B cell (primary cell): ENCODE measurements at regions not wholly inside any gene's neighbourhood (a gene's known extent, or its start where the extent isn't known, plus 50 kb on each side); places are given as distances from the start of the nearest gene placed in this dataset.
"Not testable (repeated sequence)": the region's sequence is repeated elsewhere in the genome, so short reads cannot be mapped to it uniquely, and the experiment has no call there.

Experiments
- ATAC-seq: fragments of 200-7000 bp; cut with Tn5 transposase; one replicate; pipeline ENCODE4 v1.10.0; 2021; ENCODE audit warnings: low read depth, mild to moderate bottlenecking, moderate number of reproducible peaks, moderate library complexity
- CTCF ChIA-PET: fragments of 350-600 bp; sonication (Branson Sonifier 250); formaldehyde crosslinking; loops from one replicate; lab custom pipeline; 2021; ENCODE audit warnings: antibody characterized with exemption, inconsistent platforms; lab: Charles Lee
- POLR2A ChIA-PET: fragments of 350-600 bp; sonication (Branson Sonifier 250); formaldehyde crosslinking; loops from one replicate; lab custom pipeline; 2021; ENCODE audit warnings: antibody characterized with exemption; lab: Charles Lee
- DNase-seq: peaks from one replicate; pipeline ENCODE4 v3.0.0; 2013
- H2AFZ ChIP-seq: 2 replicates; pipeline ENCODE4 v1.6.1; 2012; ENCODE audit warnings: mild to moderate bottlenecking, low read depth, low read length; ENCODE audit not compliant: insufficient read depth, poor library complexity, severe bottlenecking
- H3K27ac ChIP-seq, 2 donors: 1 replicate in 1 of 2; 2 replicates in 1 of 2; pipeline ENCODE4 v1.5.1; 2012 to 2013; ENCODE audit warnings: low read length in 2 of 2, mild to moderate bottlenecking in 2 of 2, moderate library complexity in 1 of 2
- H3K27me3 ChIP-seq, 4 experiments: fragments of 200-600 bp in 1 of 4; sonication (generic) in 1 of 4; replicated peaks in 1 of 4; 1 replicate in 2 of 4; 2 replicates in 2 of 4; pipeline versions ENCODE4 v1.6.1 to v1.7.0; 2013 to 2016; ENCODE audit warnings: low read length in 3 of 4, mild to moderate bottlenecking in 2 of 4, mixed read lengths in 1 of 4, moderate library complexity in 1 of 4; ENCODE audit not compliant: insufficient read depth in 4 of 4, control insufficient read depth in 3 of 4; ENCODE audit errors: control extremely low read depth in 1 of 4
- H3K36me3 ChIP-seq, 2 experiments: replicated peaks in 1 of 2; 1 replicate in 1 of 2; 2 replicates in 1 of 2; pipeline versions ENCODE4 v1.6.1 to v1.7.1; 2013; ENCODE audit warnings: low read length in 1 of 2; ENCODE audit not compliant: insufficient read depth in 2 of 2, control insufficient read depth in 1 of 2; ENCODE audit errors: control extremely low read depth in 1 of 2, extremely low read depth in 1 of 2
- H3K4me1 ChIP-seq, 2 donors: fragments of 200-600 bp in 1 of 2; sonication (generic) in 1 of 2; 1 replicate in 1 of 2; 2 replicates in 1 of 2; pipeline versions ENCODE4 v1.5.1 to v1.6.1; 2013 to 2017; ENCODE audit warnings: low read length in 2 of 2; ENCODE audit not compliant: control insufficient read depth in 2 of 2, insufficient read depth in 2 of 2
- H3K4me2 ChIP-seq: replicated peaks from 2 replicates; pipeline ENCODE3; 2012; ENCODE audit warnings: mild to moderate bottlenecking, low read depth, low read length; ENCODE audit not compliant: poor library complexity, severe bottlenecking
- H3K4me3 ChIP-seq, 5 experiments: fragments of 200-600 bp in 1 of 5; sonication (generic) in 1 of 5; 1 replicate in 3 of 5; 2 replicates in 2 of 5; pipeline versions ENCODE4 v1.5.1 to v1.7.0; 2011 to 2016; ENCODE audit warnings: low read length in 4 of 5, mild to moderate bottlenecking in 4 of 5, low read depth in 2 of 5, control low read depth in 1 of 5, moderate library complexity in 1 of 5; ENCODE audit not compliant: insufficient read depth in 1 of 5; ENCODE audit errors: control extremely low read depth in 1 of 5, extremely low read depth in 1 of 5
- H3K79me2 ChIP-seq: fragments of 200-600 bp; sonication (generic); one replicate; pipeline ENCODE4 v1.6.0; 2016; ENCODE audit warnings: low read length; ENCODE audit not compliant: control insufficient read depth, insufficient read depth
- H3K9ac ChIP-seq: fragments of 200-600 bp; sonication (generic); 2 replicates; pipeline ENCODE4 v1.6.1; 2017; ENCODE audit warnings: mild to moderate bottlenecking, low read length, moderate library complexity
- H3K9me3 ChIP-seq, 3 donors: one replicate each; pipeline versions ENCODE4 v1.6.1 to v1.7.1; 2013; ENCODE audit warnings: low read length in 2 of 3; ENCODE audit not compliant: control insufficient read depth in 2 of 3, insufficient read depth in 1 of 3; ENCODE audit errors: control extremely low read depth in 1 of 3
- H4K20me1 ChIP-seq: 2 replicates; pipeline ENCODE4 v1.6.0; 2012; ENCODE audit warnings: mild to moderate bottlenecking, low read length; ENCODE audit not compliant: insufficient read depth, control insufficient read depth, poor library complexity, severe bottlenecking
- H3K27ac Mint-ChIP-seq: one replicate; pipeline ENCODE4 v1.8.0; 2021; ENCODE audit warnings: mixed read lengths
- H3K27me3 Mint-ChIP-seq: one replicate; pipeline ENCODE4 v1.8.0; 2021; ENCODE audit warnings: mixed read lengths
- H3K4me1 Mint-ChIP-seq: one replicate; pipeline ENCODE4 v1.8.0; 2021; ENCODE audit warnings: mixed read lengths
- H3K4me3 Mint-ChIP-seq: one replicate; pipeline ENCODE4 v1.8.0; 2021; ENCODE audit warnings: mixed read lengths
- H3K9me3 Mint-ChIP-seq: one replicate; pipeline ENCODE4 v1.8.0; 2022; ENCODE audit warnings: mixed read lengths; ENCODE audit not compliant: insufficient read depth
- EZH2 ChIP-seq: IDR thresholded peaks from 2 replicates; pipeline ENCODE4 v1.6.1; 2012; ENCODE audit warnings: borderline replicate concordance, low read depth, mild to moderate bottlenecking, moderate library complexity, low read length; ENCODE audit not compliant: insufficient read depth, poor library complexity, severe bottlenecking
- WGBS: methylation state at CpG from one replicate; pipeline ENCODE4 v1.1.5; 2013; ENCODE audit warnings: missing lambda C conversion rate; ENCODE audit not compliant: insufficient coverage; 5-methylcytosine and 5-hydroxymethylcytosine counted together
- intact Hi-C: fragments of 100-400 bp; cut with micrococcal nuclease; formaldehyde crosslinking; loops from one replicate; pipeline ENCODE4 v1.10.0; 2022
- TF ChIP-seq, protein P1 (sequence below): fragments of 200-600 bp; IDR thresholded peaks from one replicate; pipeline ENCODE4 v1.8.0; 2022; ENCODE audit warnings: antibody characterized with exemption, mild to moderate bottlenecking

DNA sequence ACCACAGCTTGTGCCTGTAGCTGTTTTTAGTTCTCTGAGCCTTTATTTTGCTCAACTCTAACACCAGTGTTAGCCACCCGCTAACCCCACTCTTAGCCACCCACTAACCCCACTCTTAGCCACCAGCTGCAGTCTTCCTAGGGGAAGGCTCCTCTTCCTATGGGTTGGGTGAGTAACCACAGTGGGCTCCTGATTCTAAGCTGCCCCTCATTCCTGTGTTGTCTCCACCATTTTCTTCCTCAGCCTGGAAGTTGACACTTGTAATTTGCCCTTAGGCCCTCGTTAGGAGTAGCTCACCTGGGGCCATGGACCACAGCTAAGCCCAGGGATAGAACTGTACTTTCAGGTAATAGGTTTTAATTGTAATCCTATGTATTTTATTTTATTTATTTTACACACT, 782.9 kb upstream of the TPTE start:
- no peak for TF ChIP-seq EZH2
- TF ChIP-seq, protein P1, sequence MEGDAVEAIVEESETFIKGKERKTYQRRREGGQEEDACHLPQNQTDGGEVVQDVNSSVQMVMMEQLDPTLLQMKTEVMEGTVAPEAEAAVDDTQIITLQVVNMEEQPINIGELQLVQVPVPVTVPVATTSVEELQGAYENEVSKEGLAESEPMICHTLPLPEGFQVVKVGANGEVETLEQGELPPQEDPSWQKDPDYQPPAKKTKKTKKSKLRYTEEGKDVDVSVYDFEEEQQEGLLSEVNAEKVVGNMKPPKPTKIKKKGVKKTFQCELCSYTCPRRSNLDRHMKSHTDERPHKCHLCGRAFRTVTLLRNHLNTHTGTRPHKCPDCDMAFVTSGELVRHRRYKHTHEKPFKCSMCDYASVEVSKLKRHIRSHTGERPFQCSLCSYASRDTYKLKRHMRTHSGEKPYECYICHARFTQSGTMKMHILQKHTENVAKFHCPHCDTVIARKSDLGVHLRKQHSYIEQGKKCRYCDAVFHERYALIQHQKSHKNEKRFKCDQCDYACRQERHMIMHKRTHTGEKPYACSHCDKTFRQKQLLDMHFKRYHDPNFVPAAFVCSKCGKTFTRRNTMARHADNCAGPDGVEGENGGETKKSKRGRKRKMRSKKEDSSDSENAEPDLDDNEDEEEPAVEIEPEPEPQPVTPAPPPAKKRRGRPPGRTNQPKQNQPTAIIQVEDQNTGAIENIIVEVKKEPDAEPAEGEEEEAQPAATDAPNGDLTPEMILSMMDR: no peak

DNA sequence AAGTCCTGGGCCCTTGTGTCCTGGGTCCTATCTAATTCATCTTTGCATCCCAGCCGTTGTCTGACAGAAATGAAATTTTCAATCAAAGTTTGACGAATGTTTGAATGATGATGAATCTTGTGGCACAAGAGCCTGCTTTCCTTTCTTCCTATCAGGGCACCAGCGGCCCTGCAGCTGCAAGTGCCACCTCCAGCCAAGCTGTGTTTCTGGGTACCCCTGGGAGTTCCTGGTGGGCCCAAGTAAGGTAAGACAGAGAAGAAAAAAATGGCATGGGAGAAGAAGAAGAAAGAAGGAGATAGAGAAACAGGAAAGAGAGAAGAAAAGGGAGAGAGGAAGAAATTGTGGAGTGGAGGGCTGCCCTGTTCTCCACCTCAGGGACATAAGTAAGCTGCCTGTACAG, 782.1 kb upstream of the TPTE start:
- no peak for ATAC-seq
- Histone ChIP-seq H4K20me1 (no peaks in the 10 kb centered on the region), H3K36me3 (no peaks in the 10 kb centered on the region), H3K9me3 (peaks cover 0 to 36% (median 15%) of the 10 kb centered on the region in 3 donors), H3K27ac (no peak overlapping the region), H3K9ac (no peak overlapping the region), H2AFZ (no peak overlapping the region), H3K79me2 (no peaks in the 10 kb centered on the region), H3K4me3 (no peak overlapping the region), H3K4me1 (no peaks in the 10 kb centered on the region), H3K27me3 (no peaks in the 10 kb centered on the region), H3K4me2 (no peak overlapping the region)
- POLR2A ChIA-PET: no interaction called here
- no peak overlapping the region for H3K27ac Mint-ChIP-seq
- WGBS: 85% methylated on average over 2 of the region's 3 CpGs
- TF ChIP-seq, protein P1: no peak
- no peak for TF ChIP-seq EZH2
- no peak overlapping the region for H3K4me3 Mint-ChIP-seq
- CTCF ChIA-PET: no interaction called here
- intact Hi-C loops: no loop called here
- H3K27me3 Mint-ChIP-seq: no peaks in the 10 kb centered on the region
- no peaks in the 10 kb centered on the region for H3K4me1 Mint-ChIP-seq
- H3K9me3 Mint-ChIP-seq: peaks cover 3% of the 10 kb centered on the region
- no peak for DNase-seq

More for the DNA sequence above, 782.9 kb upstream of the TPTE start:
- CTCF ChIA-PET: no interaction called here
- Mint-ChIP-seq H3K27ac (no peak overlapping the region), H3K4me1 (no peaks in the 10 kb centered on the region), H3K9me3 (peaks cover 3% of the 10 kb centered on the region), H3K27me3 (no peaks in the 10 kb centered on the region), H3K4me3 (no peak overlapping the region)
- 63% methylated on average over 1 of the region's 2 CpGs for WGBS
- Histone ChIP-seq H3K4me1 (no peaks in the 10 kb centered on the region), H3K27ac (no peak overlapping the region), H3K27me3 (no peaks in the 10 kb centered on the region), H3K79me2 (no peaks in the 10 kb centered on the region), H3K9ac (no peak overlapping the region), H2AFZ (no peak overlapping the region), H3K36me3 (no peaks in the 10 kb centered on the region), H3K4me2 (no peak overlapping the region), H4K20me1 (no peaks in the 10 kb centered on the region), H3K9me3 (peaks cover 0 to 31% (median 15%) of the 10 kb centered on the region in 3 donors), H3K4me3 (no peak overlapping the region)
- POLR2A ChIA-PET: no interaction called here
- intact Hi-C loops: no loop called here
- ATAC-seq: no peak
- no peak for DNase-seq

DNA sequence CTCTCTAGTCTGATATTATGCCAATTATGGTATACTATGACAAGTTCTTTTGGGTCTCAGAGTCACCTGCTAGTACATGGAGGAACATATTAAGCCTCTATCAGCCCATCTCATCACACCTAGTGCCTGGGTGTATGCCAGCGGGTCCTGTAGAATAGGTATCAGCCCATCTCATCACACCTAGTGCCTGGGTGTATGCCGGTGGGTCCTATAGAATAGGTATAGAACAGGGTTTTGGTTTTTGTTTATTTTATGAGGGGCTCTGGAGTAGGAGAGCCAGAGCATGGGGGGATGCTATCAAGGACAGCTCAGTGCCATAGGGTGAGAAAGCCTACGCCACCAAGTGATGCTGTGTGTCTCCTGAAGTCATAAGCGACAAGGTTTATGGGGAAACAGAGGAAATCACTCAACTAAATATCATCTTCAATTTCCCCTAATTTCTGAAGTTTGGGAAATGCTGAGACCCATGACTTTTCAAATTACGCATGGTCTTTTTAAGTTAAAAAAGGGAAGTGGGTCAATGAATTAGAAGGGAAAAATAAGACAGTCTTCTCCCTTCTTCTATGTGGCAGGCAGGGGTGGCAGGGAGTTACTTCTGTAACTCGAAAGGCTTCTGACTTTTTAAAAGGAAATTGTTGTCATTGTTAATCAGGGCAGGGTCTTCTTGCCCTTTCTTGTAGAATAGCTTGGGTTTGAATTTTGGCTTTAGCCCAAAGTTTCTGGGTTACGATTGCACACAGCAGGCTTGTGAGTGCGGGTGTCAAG, 781.0 kb upstream of the TPTE start:
- H3K4me3 Mint-ChIP-seq, H3K9me3 Mint-ChIP-seq, H3K4me3 ChIP-seq, H3K4me1 ChIP-seq, H3K4me1 Mint-ChIP-seq, H3K27ac Mint-ChIP-seq, H3K4me2 ChIP-seq, POLR2A ChIA-PET, H2AFZ ChIP-seq, H3K79me2 ChIP-seq, H3K27ac ChIP-seq, intact Hi-C loops, H3K27me3 ChIP-seq, H4K20me1 ChIP-seq, DNase-seq, CTCF ChIA-PET, H3K9ac ChIP-seq, H3K36me3 ChIP-seq, ATAC-seq, H3K27me3 Mint-ChIP-seq: not testable (repeated sequence)
- H3K9me3 ChIP-seq: peaks cover 0 to 43% (median 13%) of the 10 kb centered on the region in 3 donors
- no CpG with 5 or more reads among the region's 8 CpGs for WGBS
